CD4-positive, alpha-beta T cell treated with Interleukin-4 for 1 hour (primary cell): ENCODE measurements at regions not wholly inside any gene's neighbourhood (a gene's known extent, or its start where the extent isn't known, plus 50 kb on each side); places are given as distances from the start of the nearest gene placed in this dataset.
"Not testable (repeated sequence)": the region's sequence is repeated elsewhere in the genome, so short reads cannot be mapped to it uniquely, and the experiment has no call there.

Experiments used
- DNase-seq, 2 donors: peaks; one replicate each; pipeline ENCODE4 v3.0.0-alpha.2; 2020 to 2022

GRCh38 chr16:85447693-85448313, 165.3 kb upstream of the GSE1 start:
- no peak for DNase-seq

GRCh38 chr16:85448557-85449190, 164.4 kb upstream of the GSE1 start:
- peak; percentile 42 to 51 for DNase-seq

- no peak for DNase-seq
Observed at GRCh38 chr16:85449191-85449884, 163.8 kb upstream of the GSE1 start.

GRCh38 chr16:85449885-85450245, 163.3 kb upstream of the GSE1 start:
- DNase-seq: no peak

- DNase-seq: not testable (repeated sequence)
Observed at GRCh38 chr16:85451142-85451541, 162.0 kb upstream of the GSE1 start.

GRCh38 chr16:85451641-85452363, 161.3 kb upstream of the GSE1 start:
- no peak for DNase-seq

GRCh38 chr16:85452364-85453193, 160.5 kb upstream of the GSE1 start:
- DNase-seq: no peak

- no peak for DNase-seq
Observed at GRCh38 chr16:85453194-85453678, 159.9 kb upstream of the GSE1 start.

GRCh38 chr16:85453703-85454102, 159.4 kb upstream of the GSE1 start:
- DNase-seq: no peak

GRCh38 chr16:85454171-85454872, 158.8 kb upstream of the GSE1 start:
- no peak for DNase-seq

GRCh38 chr16:85455534-85455933, 157.6 kb upstream of the GSE1 start:
- no peak for DNase-seq

- DNase-seq: no peak
Observed at GRCh38 chr16:85457366-85457765, 155.8 kb upstream of the GSE1 start.

- no peak for DNase-seq
Observed at GRCh38 chr16:85458968-85459367, 154.2 kb upstream of the GSE1 start.

GRCh38 chr16:85459529-85460251, 153.4 kb upstream of the GSE1 start:
- no peak for DNase-seq

- no peak for DNase-seq
Observed at GRCh38 chr16:85460252-85461021, 152.7 kb upstream of the GSE1 start.

- no peak for DNase-seq
Observed at GRCh38 chr16:85461022-85461813, 151.9 kb upstream of the GSE1 start.

- no peak for DNase-seq
Observed at GRCh38 chr16:85461814-85462713, 151.1 kb upstream of the GSE1 start.
